GM19025 (cell line): ENCODE measurements at regions not wholly inside any gene's neighbourhood (a gene's known extent, or its start where the extent isn't known, plus 50 kb on each side); places are given as distances from the start of the nearest gene placed in this dataset.
"Not testable (repeated sequence)": the region's sequence is repeated elsewhere in the genome, so short reads cannot be mapped to it uniquely, and the experiment has no call there.

Source experiments
- ATAC-seq: cut with Tn5 transposase; IDR thresholded peaks from one replicate; pipeline ENCODE4 v1.9.1; 2021; ENCODE audit warnings: mild to moderate bottlenecking, low read depth, moderate library complexity; ENCODE audit not compliant: unreplicated experiment

DNA sequence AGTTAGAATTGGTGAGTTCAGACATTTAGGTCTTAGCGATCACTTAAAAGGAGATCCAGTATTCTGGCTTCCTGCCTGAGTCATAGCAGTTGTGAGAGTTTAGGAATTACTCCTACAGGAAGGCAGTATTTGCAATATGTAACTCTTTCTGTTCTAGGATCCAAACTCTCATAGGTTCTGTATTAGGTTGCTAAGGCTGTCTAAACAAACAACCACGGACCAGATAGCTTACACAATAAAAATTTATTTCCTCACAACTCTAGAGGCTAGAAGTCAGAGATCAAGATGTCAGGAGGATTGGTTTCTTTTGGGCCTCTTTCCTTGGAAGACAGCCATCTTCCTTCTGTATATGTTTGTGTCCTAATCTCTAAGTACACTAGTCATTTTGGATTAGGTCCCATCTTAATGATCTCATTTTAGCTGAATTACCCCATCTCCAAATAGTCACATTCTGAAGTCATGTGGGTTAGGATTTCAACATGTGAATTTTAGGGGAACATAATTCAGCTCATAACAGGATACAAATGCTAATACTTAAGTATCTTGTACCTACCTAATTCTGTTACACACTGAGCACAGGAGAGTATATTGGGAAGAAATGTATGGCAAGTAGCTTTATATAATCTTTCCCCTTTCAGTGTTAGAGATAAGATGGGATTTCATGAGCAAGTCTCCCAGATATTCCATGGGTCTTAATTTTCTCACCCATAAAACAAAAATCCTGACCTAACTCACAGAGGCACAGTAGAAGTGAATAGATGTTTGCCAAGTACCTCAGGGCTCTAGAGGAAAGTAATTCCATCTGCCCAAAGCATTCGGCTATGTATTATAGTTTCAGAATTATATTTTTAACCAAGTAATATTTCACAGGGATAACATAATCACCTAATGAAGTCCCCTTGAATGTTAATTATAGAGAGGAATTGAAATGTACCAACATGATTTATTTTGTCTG, 144.4 kb downstream of the PTBP2 start:
- no peak for ATAC-seq

DNA sequence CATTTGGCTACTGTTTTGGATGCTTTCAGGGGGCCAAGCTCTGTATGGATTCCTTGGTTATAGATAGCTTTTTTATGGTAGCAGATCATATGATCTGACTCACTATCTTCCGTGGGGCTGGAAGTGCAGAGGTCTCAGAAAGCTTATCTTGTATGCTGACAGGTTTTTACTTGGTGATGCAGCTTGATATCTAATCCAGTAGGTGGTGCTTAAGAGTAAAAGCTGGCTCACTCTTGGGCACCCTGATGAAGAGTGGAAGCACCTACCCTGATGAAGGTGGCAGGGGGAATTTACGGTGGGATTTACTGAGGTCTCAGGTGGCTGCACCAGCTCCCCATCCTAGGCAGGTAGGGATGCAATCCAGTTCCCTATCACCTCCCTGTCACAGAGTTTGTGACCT, 151.2 kb downstream of the PTBP2 start:
- ATAC-seq = no peak

DNA sequence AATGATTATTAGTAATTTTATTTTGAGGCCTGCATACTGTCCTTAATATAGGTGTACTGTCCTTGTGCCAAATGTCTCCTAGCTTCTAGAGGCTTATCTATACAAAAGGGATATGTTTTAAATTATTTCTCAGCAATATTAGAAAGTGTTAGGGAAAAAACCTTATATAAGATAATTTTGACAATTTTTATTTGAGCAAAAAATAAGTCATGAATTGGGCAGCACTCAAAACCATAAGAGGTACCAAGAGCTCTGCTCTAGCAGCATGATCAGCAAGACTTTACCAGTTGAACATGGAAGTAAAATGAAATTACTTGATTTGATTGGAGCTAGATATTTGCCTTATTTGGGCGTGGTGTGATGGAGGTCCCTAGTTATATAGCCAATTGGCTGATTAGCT, 157.1 kb downstream of the PTBP2 start:
- ATAC-seq = no peak

- ATAC-seq = no peak
Observed at GRCh38 chr1:96880626-96881025, 159.0 kb downstream of the PTBP2 start.

- ATAC-seq = no peak
Observed at GRCh38 chr1:96882096-96882495, 160.5 kb downstream of the PTBP2 start.

DNA sequence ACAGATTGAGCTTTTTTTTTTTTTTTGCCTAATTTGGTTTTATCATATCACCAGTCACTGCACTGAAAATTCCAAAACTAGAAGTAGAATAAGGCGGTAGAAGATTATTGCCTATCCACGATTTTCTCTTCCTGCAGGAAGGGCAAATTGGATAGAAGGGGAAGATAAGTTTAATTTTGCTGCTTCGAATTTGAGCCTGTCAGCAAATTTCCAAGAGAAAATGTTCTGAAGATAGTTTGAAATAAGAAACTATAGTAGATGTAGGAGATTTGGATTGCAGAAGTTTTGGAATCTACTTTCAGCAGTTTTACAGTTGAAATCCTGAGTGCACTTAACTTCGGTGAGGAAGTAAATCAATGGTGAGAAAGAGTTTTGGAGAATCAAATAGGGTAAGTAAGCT, 164.9 kb downstream of the PTBP2 start:
- ATAC-seq = no peak

DNA sequence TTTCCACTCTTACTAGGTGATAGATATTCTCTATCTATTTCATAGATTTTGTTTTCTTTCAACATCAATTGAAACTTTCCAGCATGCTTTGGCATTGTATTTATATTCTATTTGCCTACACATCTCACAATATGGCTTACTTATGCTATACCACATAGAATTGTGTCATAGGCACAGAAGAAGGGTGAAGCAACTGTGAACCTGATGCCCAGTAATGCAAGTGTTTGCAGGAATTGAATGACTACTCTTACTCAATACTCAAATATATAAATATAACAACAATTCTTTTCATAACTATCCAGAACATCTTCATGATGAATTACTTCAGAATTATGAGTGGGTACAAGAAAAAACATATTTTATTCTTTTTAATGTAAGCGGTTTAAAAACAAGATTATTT, 165.9 kb downstream of the PTBP2 start:
- ATAC-seq = no peak

- no peak for ATAC-seq
Observed at GRCh38 chr1:96901783-96902363, 180.3 kb downstream of the PTBP2 start.

DNA sequence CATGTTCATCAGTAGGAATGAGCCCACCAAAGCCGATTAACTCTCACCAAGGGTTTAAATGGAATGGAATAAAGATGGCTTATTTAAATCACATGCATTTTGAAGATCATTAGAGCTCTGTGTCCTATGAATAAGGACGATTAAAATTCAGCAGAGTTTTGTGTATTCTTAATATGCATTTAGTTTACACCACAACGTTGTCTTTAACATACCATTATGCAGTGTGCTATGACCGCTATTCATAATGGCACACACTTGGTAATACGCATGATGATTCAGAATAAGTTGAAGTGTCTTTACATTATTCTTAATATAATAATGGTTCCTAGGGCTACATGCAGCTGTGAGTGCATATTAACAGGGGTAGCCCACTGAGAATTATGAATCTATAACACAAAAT, 190.7 kb downstream of the PTBP2 start:
- no peak for ATAC-seq

- not testable (repeated sequence) for ATAC-seq
Observed at GRCh38 chr1:96915701-96916100, 194.1 kb downstream of the PTBP2 start.

DNA sequence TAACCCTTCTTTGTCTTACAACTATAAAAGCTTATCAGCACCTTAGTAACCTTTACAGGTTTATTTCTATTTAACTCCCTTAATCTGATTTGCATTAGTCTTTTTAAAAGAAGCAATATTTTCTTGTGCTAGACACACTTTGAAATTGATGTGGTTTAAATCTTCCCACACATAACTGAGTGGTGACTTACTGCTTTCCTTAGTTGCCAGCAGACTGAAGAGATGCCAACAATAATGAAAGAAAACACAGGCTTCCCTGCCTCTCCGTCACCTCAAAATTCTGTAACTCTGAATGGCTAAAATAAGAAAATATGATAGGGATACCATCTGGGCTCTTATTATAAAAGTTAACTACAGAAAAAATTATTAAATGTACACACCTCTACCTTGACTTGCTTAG, 196.8 kb downstream of the PTBP2 start:
- ATAC-seq = no peak

GRCh38 chr1:96922181-96922580, 200.6 kb downstream of the PTBP2 start:
- no peak for ATAC-seq

DNA sequence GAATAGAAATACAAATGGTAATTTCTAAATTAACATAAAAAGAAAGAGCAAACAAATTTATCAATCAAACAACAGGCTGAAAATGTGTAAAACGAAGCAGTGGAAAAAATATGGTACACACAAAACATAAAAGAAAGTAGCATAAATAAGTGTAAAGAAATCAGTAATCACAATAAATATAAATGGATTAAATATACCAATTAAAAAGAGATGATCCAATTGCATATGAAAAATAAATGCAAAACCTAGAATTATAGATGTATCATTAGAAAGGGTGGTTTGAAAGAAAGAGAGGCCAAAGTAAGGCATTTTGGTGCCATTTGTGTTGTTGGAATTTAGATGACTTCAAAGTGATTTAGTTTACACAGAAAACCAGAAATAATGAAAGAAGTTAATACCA, 202.2 kb downstream of the PTBP2 start:
- ATAC-seq = no peak

DNA sequence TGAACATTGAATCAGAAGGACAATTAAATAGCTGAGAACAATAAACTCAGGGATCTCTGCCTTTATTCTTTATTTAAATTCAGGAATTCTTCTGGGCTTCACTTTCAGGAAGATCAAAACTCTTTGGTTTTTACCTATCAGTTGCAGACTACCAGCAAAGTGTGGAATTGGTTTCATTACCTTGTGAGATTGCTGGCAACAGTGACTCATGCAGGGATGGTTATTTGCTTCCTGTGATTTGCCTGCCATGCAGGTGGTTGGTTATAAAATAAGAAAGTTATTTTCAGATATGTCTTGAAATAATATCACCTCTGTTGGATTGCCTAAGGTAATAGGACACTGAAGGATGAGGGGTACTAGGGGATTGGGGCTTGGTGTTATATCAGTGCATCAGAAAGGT, 204.6 kb downstream of the PTBP2 start:
- no peak for ATAC-seq

GRCh38 chr1:96927125-96927524, 205.5 kb downstream of the PTBP2 start:
- no peak for ATAC-seq

DNA sequence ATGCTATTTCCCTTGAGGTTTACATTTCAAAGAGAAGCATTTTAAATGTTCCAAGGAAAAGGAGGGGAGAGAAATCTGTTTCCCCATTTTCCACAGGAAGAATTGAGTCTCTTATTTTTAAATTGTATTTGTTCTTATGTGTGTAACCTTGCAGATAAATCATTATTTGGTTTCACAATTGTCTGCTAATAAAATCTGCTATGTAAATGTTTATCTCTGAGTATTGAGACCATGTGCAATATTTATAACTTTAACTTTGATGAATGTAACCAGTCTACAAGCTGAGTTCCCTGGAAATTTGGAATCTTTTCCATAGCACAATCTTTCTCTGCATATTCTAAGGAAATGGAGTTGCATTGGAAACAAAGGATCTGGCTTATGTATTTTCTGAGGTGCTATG, 209.6 kb downstream of the PTBP2 start:
- ATAC-seq = no peak

GRCh38 chr1:96934282-96934681, 212.7 kb downstream of the PTBP2 start:
- no peak for ATAC-seq

GRCh38 chr1:96944432-96945092, 223.0 kb downstream of the PTBP2 start:
- no peak for ATAC-seq

GRCh38 chr1:96945509-96946084, 224.0 kb downstream of the PTBP2 start:
- ATAC-seq = no peak

DNA sequence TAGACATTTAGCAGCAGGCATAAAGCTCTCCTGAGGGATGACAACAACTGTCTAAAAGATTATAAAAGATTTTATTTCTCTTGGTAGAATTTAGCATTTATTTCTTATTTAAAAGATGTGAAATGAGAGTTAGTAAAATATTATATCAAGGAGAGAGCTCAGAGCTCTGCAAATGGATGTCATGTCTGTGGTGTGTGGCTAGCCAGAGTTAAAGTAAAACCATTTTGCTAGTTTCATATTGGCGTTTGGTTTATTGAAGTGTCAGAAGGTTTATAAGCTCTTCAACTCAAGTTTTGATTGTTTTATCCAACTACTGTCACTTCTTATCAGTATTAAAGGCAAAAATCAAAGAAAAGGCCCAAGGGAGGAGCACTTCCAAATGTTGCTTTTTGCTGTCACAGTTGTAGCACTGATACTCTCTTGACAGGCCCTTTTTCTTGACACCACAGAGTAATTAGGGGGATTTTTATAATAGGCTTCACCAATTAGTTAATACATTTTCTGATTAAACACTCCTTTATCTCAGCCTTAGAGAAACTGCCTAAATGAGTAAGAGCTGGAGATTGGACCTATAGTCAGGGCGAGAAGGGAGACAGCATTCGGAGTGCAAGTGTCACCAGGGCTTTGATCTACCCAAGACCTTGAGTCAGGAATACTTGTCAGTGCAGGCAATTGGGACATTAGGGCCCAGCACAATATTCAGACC, 233.9 kb downstream of the PTBP2 start:
- no peak for ATAC-seq

DNA sequence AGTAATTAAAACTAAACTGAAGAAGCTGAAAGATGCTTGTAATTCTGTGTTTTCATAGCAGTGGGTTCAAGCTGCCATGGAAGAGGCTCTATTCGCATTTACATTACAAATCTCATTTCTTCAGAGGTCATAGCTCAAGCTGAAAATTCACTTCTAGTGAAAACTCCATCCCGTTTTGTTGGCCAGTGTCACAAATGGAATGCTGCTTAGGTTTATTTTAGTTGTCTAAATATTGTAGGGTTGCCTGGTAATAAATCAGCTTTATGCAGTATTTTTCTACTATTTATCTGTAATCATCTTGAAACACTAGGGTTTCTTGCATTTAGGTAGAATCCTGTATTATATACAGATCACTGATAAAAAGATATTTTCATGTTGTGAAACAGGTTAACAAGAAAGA, 240.6 kb downstream of the PTBP2 start:
- ATAC-seq = no peak
